ENCODE measurements at regions not wholly inside any gene's neighbourhood (a gene's known extent, or its start where the extent isn't known, plus 50 kb on each side); places are given as distances from the start of the nearest gene placed in this dataset.
"Not testable (repeated sequence)": the region's sequence is repeated elsewhere in the genome, so short reads cannot be mapped to it uniquely, and the experiment has no call there.

DNA sequence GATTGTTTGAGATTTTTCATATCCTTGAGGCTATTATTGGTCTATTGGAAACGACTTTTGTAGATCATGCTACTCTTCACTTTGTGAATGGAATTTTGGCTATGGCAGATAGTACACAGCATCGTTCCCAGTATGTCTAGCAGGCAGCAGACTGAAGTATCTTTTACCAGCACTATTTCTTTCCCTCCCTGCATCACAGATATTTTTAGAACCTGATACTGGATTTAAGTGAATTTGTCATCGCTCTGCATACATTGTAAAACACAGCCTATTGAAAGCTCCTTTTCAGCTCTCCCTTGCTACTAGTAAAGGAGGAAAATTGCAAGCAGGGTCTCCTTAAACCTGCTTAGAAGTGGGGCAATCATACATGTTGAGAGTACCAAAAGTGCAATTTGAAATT is 133.6 kb downstream of the LUZP4 start:
- no peak overlapping the region for H3K4me3 ChIP-seq (ENCODE audit: low read depth, low read length)
- H3K27me3 ChIP-seq (ENCODE audit: insufficient read depth, low read depth, severe bottlenecking): no peaks in the 10 kb centered on the region
- H3K9me3 ChIP-seq (ENCODE audit: severe bottlenecking): peaks cover 3% of the 10 kb centered on the region
- no peaks in the 10 kb centered on the region for H3K36me3 ChIP-seq
- TF ChIP-seq, protein P1, sequence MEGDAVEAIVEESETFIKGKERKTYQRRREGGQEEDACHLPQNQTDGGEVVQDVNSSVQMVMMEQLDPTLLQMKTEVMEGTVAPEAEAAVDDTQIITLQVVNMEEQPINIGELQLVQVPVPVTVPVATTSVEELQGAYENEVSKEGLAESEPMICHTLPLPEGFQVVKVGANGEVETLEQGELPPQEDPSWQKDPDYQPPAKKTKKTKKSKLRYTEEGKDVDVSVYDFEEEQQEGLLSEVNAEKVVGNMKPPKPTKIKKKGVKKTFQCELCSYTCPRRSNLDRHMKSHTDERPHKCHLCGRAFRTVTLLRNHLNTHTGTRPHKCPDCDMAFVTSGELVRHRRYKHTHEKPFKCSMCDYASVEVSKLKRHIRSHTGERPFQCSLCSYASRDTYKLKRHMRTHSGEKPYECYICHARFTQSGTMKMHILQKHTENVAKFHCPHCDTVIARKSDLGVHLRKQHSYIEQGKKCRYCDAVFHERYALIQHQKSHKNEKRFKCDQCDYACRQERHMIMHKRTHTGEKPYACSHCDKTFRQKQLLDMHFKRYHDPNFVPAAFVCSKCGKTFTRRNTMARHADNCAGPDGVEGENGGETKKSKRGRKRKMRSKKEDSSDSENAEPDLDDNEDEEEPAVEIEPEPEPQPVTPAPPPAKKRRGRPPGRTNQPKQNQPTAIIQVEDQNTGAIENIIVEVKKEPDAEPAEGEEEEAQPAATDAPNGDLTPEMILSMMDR (IDR thresholded peaks at IDR 0.05; ENCODE audit: low read depth, low read length): no peak
- no peak overlapping the region for H3K27ac ChIP-seq
- DNase-seq: no peak

- no peaks in the 10 kb centered on the region for H3K27me3 ChIP-seq (ENCODE audit: insufficient read depth, low read depth, severe bottlenecking)
- TF ChIP-seq, protein P1 (IDR thresholded peaks at IDR 0.05; ENCODE audit: low read depth, low read length): no peak
Observed at GRCh38 chrX:115425359-115425758, 135.6 kb upstream of the PLS3 start.

DNA sequence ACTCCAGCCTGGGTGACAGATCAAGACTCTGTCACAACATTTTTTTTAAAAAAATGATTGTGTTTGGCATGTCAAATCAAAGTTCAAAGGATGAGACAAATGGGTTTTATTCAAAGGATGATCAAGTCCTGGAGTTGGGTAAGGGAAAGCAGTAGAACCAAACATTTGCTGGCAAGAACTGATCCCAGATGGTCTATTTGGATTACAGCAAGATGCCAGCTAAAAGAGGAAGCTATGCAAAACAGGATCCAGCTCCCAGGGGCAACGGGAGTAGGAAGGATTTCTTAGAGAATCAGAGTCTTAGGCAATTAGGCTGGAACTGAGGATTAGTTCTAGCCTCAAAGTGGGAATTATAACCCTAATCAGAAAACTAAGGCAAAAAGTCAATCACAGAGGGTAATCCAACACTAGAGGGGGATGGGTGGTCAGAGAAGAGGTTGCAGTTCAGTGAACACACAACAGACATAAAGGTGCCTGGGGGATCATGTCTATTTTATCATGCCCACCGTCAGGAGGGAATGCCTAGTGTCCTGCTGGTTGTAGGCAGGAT is 133.0 kb upstream of the PLS3 start:
- DNase-seq: peak; percentile 71
- Histone ChIP-seq H3K27me3 (ENCODE audit: insufficient read depth, low read depth, severe bottlenecking) (no peaks in the 10 kb centered on the region), H3K4me3 (ENCODE audit: low read depth, low read length) (no peak overlapping the region), H3K36me3 (no peaks in the 10 kb centered on the region), H3K27ac (peak overlapping the region; percentile 74), H3K9me3 (ENCODE audit: severe bottlenecking) (peaks cover 3% of the 10 kb centered on the region)
- TF ChIP-seq, protein P1 (IDR thresholded peaks at IDR 0.05; ENCODE audit: low read depth, low read length): no peak

More at GRCh38 chrX:115425359-115425758, 135.6 kb upstream of the PLS3 start:
- H3K9me3 ChIP-seq (ENCODE audit: severe bottlenecking): peaks cover 3% of the 10 kb centered on the region
- H3K4me3 ChIP-seq (ENCODE audit: low read depth, low read length): no peak overlapping the region
- H3K27ac ChIP-seq: no peak overlapping the region
- DNase-seq: no peak
- H3K36me3 ChIP-seq: no peaks in the 10 kb centered on the region

DNA sequence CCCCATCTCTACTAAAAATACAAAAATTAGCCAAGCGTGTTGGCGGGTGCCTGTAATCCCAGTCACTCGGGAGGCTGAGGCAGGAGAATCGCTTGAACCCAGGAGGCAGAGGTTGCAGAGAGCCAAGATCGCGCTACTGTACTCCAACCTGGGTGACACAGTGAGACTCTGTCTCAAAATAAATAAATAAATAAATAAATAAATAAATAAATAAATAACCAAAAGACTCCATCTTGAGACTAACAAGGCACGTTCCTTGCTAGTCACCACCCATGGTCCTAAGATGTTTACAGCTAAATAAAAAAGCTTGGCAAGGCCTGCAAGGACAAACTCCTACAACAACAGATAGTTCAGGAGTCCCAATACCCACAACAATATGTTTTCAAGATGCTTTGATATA is 126.1 kb upstream of the PLS3 start:
- H3K9me3 ChIP-seq (ENCODE audit: severe bottlenecking); H3K36me3 ChIP-seq; H3K27ac ChIP-seq; H3K4me3 ChIP-seq (ENCODE audit: low read depth, low read length); H3K27me3 ChIP-seq (ENCODE audit: insufficient read depth, low read depth, severe bottlenecking); DNase-seq: not testable (repeated sequence)

DNA sequence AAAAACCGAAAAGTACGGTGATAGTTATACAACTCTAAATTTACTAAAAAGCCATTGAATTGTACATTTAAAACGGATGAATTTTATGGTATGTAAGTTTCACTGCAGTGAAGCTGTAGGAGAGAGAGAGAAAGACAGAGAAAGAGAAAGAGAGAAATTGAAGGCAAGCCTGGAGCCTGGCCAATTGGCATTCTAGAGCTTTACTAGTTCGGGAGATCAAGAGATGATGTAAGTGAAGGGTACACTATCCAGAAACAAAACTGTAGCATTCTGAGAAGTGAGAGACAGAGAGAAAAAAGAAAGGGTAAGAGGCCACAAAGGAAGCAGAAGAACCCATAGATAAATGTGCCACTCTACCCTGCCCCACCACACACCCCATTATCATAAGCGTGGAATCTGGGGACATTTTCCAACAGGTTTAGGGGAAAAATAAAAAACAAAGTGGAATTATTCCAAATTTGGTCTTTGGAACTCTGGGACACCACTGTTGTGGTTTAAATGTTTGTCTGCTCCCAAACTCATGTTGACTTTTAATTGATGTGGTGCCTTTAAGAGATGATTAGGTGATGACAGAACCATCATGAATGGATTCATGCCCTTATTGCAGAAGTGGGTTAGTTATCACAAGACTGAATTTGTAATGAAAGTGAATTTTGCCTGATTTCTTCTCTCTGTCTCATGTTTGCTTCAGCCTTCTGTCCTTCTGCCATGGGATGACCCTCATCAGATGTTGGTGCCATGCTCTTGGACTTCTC is 123.0 kb upstream of the PLS3 start:
- Histone ChIP-seq H3K4me3 (ENCODE audit: low read depth, low read length) (no peak overlapping the region), H3K9me3 (ENCODE audit: severe bottlenecking) (no peaks in the 10 kb centered on the region), H3K27me3 (ENCODE audit: insufficient read depth, low read depth, severe bottlenecking) (peaks cover 2% of the 10 kb centered on the region), H3K27ac (no peak overlapping the region), H3K36me3 (no peaks in the 10 kb centered on the region)
- no peak for DNase-seq
- TF ChIP-seq, protein P1 (IDR thresholded peaks at IDR 0.05; ENCODE audit: low read depth, low read length): no peak

- H3K27me3 ChIP-seq (ENCODE audit: insufficient read depth, low read depth, severe bottlenecking): peaks cover 3% of the 10 kb centered on the region
- TF ChIP-seq, protein P1 (IDR thresholded peaks at IDR 0.05; ENCODE audit: low read depth, low read length): no peak
- H3K9me3 ChIP-seq (ENCODE audit: severe bottlenecking): no peaks in the 10 kb centered on the region
- no peak for DNase-seq
- no peaks in the 10 kb centered on the region for H3K36me3 ChIP-seq
- no peak overlapping the region for H3K27ac ChIP-seq
- no peak overlapping the region for H3K4me3 ChIP-seq (ENCODE audit: low read depth, low read length)
Observed at GRCh38 chrX:115448146-115448545, 112.8 kb upstream of the PLS3 start.
